HepG2 (cell line): ENCODE measurements at regions not wholly inside any gene's neighbourhood (a gene's known extent, or its start where the extent isn't known, plus 50 kb on each side); places are given as distances from the start of the nearest gene placed in this dataset.

Experiments used
- ATAC-seq: fragments of 200-7000 bp; cut with Tn5 transposase; 3 replicates; pipeline ENCODE4 v1.9.1; 2020; ENCODE audit warnings: mild to moderate bottlenecking, moderate library complexity
- BruUV-seq: library from RNA; stranded (reverse); fragments of 400-500 nt; replicated peaks from 2 replicates; lab custom pipeline; 2021; lab: Mats Ljungman, UMichigan
- CTCF ChIA-PET: fragments of 300-600 bp; formaldehyde crosslinking; extraction: SDS; loops from one replicate; lab custom pipeline; 2021; ENCODE audit warnings: low total read pairs, inconsistent platforms, low intra/inter-chr PET ratio; lab: Yijun Ruan, JAX
- POLR2A ChIA-PET: fragments of 350-600 bp; sonication (Branson Sonifier 250); formaldehyde crosslinking; loops from one replicate; lab custom pipeline; 2020; ENCODE audit warnings: antibody characterized with exemption, inconsistent platforms; lab: Yijun Ruan, JAX
- DNase-seq: peaks from one replicate; pipeline ENCODE4 v3.0.0-alpha.2; 2015; ENCODE audit warnings: low spot score
- FAIRE-seq: peaks from 3 replicates; lab custom pipeline; 2011; peaks lifted over from hg19 to GRCh38; lab: Jason Lieb, UNC
- H2AFZ ChIP-seq: one replicate; pipeline ENCODE4 v1.6.1; 2011; ENCODE audit warnings: low read length, inconsistent platforms
- H3K27ac ChIP-seq: fragments of 300-600 bp; 3 replicates; pipeline ENCODE4 v1.8.0; 2011; ENCODE audit warnings: mixed run types, mild to moderate bottlenecking, mixed read lengths, low read length, inconsistent platforms; ENCODE audit not compliant: insufficient read depth; ENCODE audit errors: extremely low read length
- H3K27me3 ChIP-seq, 2 experiments: fragments of 200-600 bp in 1 of 2; 2 replicates in 1 of 2; 3 replicates in 1 of 2; pipeline versions ENCODE4 v1.6.0 to v1.8.0; 2011; ENCODE audit warnings: low read length in 2 of 2, mild to moderate bottlenecking in 2 of 2, moderate library complexity in 2 of 2, inconsistent platforms in 1 of 2; ENCODE audit not compliant: insufficient read depth in 2 of 2, control insufficient read depth in 1 of 2
- H3K36me3 ChIP-seq, 2 experiments: fragments of 200-600 bp in 1 of 2; replicated peaks in 1 of 2; 2 replicates in 1 of 2; 3 replicates in 1 of 2; pipeline versions ENCODE4 v1.5.1 to v1.8.0; 2011; ENCODE audit warnings: low read length in 2 of 2, inconsistent platforms in 1 of 2; ENCODE audit not compliant: insufficient read depth in 2 of 2, control insufficient read depth in 1 of 2
- H3K4me1 ChIP-seq: 2 replicates; pipeline ENCODE4 v1.5.1; 2012; ENCODE audit warnings: low read length, inconsistent platforms; ENCODE audit not compliant: insufficient read depth
- H3K4me2 ChIP-seq: 2 replicates; pipeline ENCODE4 v1.6.0; 2011; ENCODE audit warnings: low read depth, low read length, inconsistent platforms
- H3K4me3 ChIP-seq, 3 experiments: fragments of 200-600 bp in 1 of 3; sonication (generic), shearing (Covaris generic) in 1 of 3; replicated peaks in 1 of 3; 2 replicates each; pipeline ENCODE4 v1.5.1; 2011 to 2016; ENCODE audit warnings: low read length in 3 of 3, inconsistent platforms in 2 of 3, low read depth in 2 of 3, mild to moderate bottlenecking in 2 of 3, control low read depth in 1 of 3, mixed read lengths in 1 of 3; ENCODE audit not compliant: insufficient read depth in 1 of 3
- H3K79me2 ChIP-seq: one replicate; pipeline ENCODE4 v1.6.1; 2011; ENCODE audit warnings: low read length, inconsistent platforms; ENCODE audit not compliant: insufficient read depth
- H3K9ac ChIP-seq: 2 replicates; pipeline ENCODE4 v1.6.0; 2011; ENCODE audit warnings: mild to moderate bottlenecking, low read depth, low read length, inconsistent platforms; ENCODE audit not compliant: insufficient read depth
- H3K9me3 ChIP-seq: 2 replicates; pipeline ENCODE4 v1.5.1; 2012; ENCODE audit warnings: mild to moderate bottlenecking, low read length
- H4K20me1 ChIP-seq: 2 replicates; pipeline ENCODE4 v1.6.0; 2011; ENCODE audit warnings: inconsistent platforms, mild to moderate bottlenecking, low read length, moderate library complexity; ENCODE audit not compliant: insufficient read depth
- AHR ChIP-seq: IDR thresholded peaks from 2 replicates; pipeline ENCODE4 v1.6.1; 2018; ENCODE audit warnings: missing genetic modification reagents, missing compliant biosample characterization
- ATRX ChIP-seq: sonication (generic); formaldehyde crosslinking; IDR thresholded peaks from 2 replicates; pipeline ENCODE4 v1.4.0; 2020; ENCODE audit warnings: missing genetic modification reagents, borderline replicate concordance
- BORCS8-MEF2B ChIP-seq: sonication (generic); formaldehyde crosslinking; IDR thresholded peaks from 2 replicates; pipeline ENCODE4 v1.8.0; 2022; ENCODE audit warnings: mild to moderate bottlenecking, missing genetic modification reagents
- DBP ChIP-seq: sonication (generic); formaldehyde crosslinking; IDR thresholded peaks from 2 replicates; pipeline ENCODE4 v1.4.0; 2020; ENCODE audit warnings: missing genetic modification reagents; ENCODE audit errors: not compliant biosample characterization
- GMEB2 ChIP-seq: IDR thresholded peaks from 2 replicates; pipeline ENCODE4 v1.6.1; 2016; ENCODE audit warnings: missing biosample characterization, missing genetic modification reagents, low read depth
- IKZF4 ChIP-seq: sonication (generic); formaldehyde crosslinking; IDR thresholded peaks from 2 replicates; pipeline ENCODE4 v1.5.1; 2020; ENCODE audit warnings: borderline replicate concordance, mild to moderate bottlenecking, low read depth, missing genetic modification reagents; ENCODE audit errors: not compliant biosample characterization
- KDM6A ChIP-seq: IDR thresholded peaks from 2 replicates; pipeline ENCODE4 v1.6.1; 2016; ENCODE audit warnings: low read depth
- NR0B2 ChIP-seq: sonication (generic); formaldehyde crosslinking; IDR thresholded peaks from 2 replicates; pipeline ENCODE4 v1.4.0; 2020; ENCODE audit warnings: mild to moderate bottlenecking, missing genetic modification reagents
- POGK ChIP-seq: sonication (generic); formaldehyde crosslinking; conservative IDR thresholded peaks from 2 replicates; pipeline ENCODE4 v1.8.0; 2022; ENCODE audit warnings: mild to moderate bottlenecking, moderate library complexity, missing genetic modification reagents
- SP5 ChIP-seq: IDR thresholded peaks from 2 replicates; pipeline ENCODE4 v1.6.1; 2016; ENCODE audit warnings: low read depth, borderline replicate concordance
- TFAP4 ChIP-seq: sonication (generic); IDR thresholded peaks from 2 replicates; pipeline ENCODE4 v1.6.1; 2016; ENCODE audit warnings: low read depth, borderline replicate concordance
- ZNF180 ChIP-seq: sonication (generic); formaldehyde crosslinking; IDR thresholded peaks from 2 replicates; pipeline ENCODE4 v1.4.0; 2020; ENCODE audit warnings: low read depth, missing genetic modification reagents, borderline replicate concordance
- ZNF207 ChIP-seq: fragments of 450-650 bp; IDR thresholded peaks from 2 replicates; pipeline ENCODE4 v1.6.1; 2016; ENCODE audit warnings: antibody characterized with exemption, borderline replicate concordance
- ZNF34 ChIP-seq: sonication (generic); formaldehyde crosslinking; IDR thresholded peaks from 2 replicates; pipeline ENCODE4 v1.4.0; 2020; ENCODE audit warnings: mild to moderate bottlenecking, missing genetic modification reagents, borderline replicate concordance
- ZNF451 ChIP-seq: sonication (generic); formaldehyde crosslinking; IDR thresholded peaks from 2 replicates; pipeline ENCODE4 v1.5.0; 2020; ENCODE audit warnings: mild to moderate bottlenecking, missing genetic modification reagents
- ZNF773 ChIP-seq: sonication (generic); formaldehyde crosslinking; IDR thresholded peaks from 2 replicates; pipeline ENCODE4 v1.4.0; 2020; ENCODE audit warnings: missing genetic modification reagents, borderline replicate concordance
- WGBS: methylation state at CpG from one replicate; pipeline ENCODE4 v1.1.6; 2017; ENCODE audit warnings: low lambda C conversion rate; 5-methylcytosine and 5-hydroxymethylcytosine counted together
- in situ Hi-C: cut with HindIII; loops from 2 replicates; pipeline ENCODE4 v1.10.0; 2017; ENCODE audit warnings: low pct_unique_long_range_greater_than_20kb; ENCODE audit not compliant: extremely low pct_ligation_motif_present
- intact Hi-C: fragments of 100-400 bp; cut with micrococcal nuclease; formaldehyde crosslinking; loops from one replicate; pipeline ENCODE4 v1.10.0; 2022; ENCODE audit not compliant: unreplicated experiment

- intact Hi-C loops, result loop anchor here (10.0 kb wide), 1 partner anchor 715 kb away; no protein-coding TSS in a partner anchor
- no peaks in the 10 kb centered on the region for H3K4me1 ChIP-seq
- ATAC-seq, result no peak
- WGBS, result 6% methylated on average over 4 of the region's 4 CpGs
- TF ChIP-seq GMEB2 (CRISPR knock-in tag), result no peak
- TF ChIP-seq POGK, result no peak
- TF ChIP-seq ATRX (CRISPR knock-in tag), result no peak
- TF ChIP-seq AHR (CRISPR knock-in tag), result no peak
- TF ChIP-seq ZNF451 (CRISPR knock-in tag), result no peak
- TF ChIP-seq SP5 (CRISPR knock-in tag), result no peak
- no peak for TF ChIP-seq ZNF773
- no peak for TF ChIP-seq TFAP4
- no peak for TF ChIP-seq ZNF34
- no peak for TF ChIP-seq NR0B2 (CRISPR knock-in tag)
- no peak for TF ChIP-seq KDM6A
- TF ChIP-seq IKZF4, result no peak
- no peak for TF ChIP-seq DBP (CRISPR knock-in tag)
- no peak for TF ChIP-seq BORCS8-MEF2B
- TF ChIP-seq ZNF180 (CRISPR knock-in tag), result no peak
- TF ChIP-seq ZNF207, result no peak
- no peak overlapping the region for H3K27ac ChIP-seq
- no peaks in the 10 kb centered on the region for H3K9me3 ChIP-seq
- H3K4me3 ChIP-seq, result no peak overlapping the region
- POLR2A ChIA-PET, result no interaction called here
- in situ Hi-C loops, result no loop called here
- no peak overlapping the region for H2AFZ ChIP-seq
- no peak for FAIRE-seq
- no peaks in the 10 kb centered on the region for H4K20me1 ChIP-seq
- no peak for DNase-seq
- no peaks in the 10 kb centered on the region for H3K79me2 ChIP-seq
- no TSS peak for BruUV-seq
- H3K9ac ChIP-seq, result no peak overlapping the region
- CTCF ChIA-PET, result no interaction called here
- H3K4me2 ChIP-seq, result no peak overlapping the region
- no peaks in the 10 kb centered on the region for H3K36me3 ChIP-seq
- H3K27me3 ChIP-seq, result peaks cover 0 to 14% of the 10 kb centered on the region in 2 experiments; a peak in 2 of 5 replicates
These were observed 184.8 kb upstream of the ECI2 start for GRCh38 chr6:4319981-4320683.
